ENCODE measurements at regions not wholly inside any gene's neighbourhood (a gene's known extent, or its start where the extent isn't known, plus 50 kb on each side); places are given as distances from the start of the nearest gene placed in this dataset.

- no peak for DNase-seq
These were observed 286.8 kb downstream of the HACE1 start for GRCh38 chr6:104572901-104573300.

GRCh38 chr6:104566411-104566810, 293.3 kb downstream of the HACE1 start:
- DNase-seq, result no peak

GRCh38 chr6:104563306-104563705, 296.4 kb downstream of the HACE1 start:
- no peak for DNase-seq

GRCh38 chr6:104559435-104560202, 300.1 kb downstream of the HACE1 start:
- no peak for DNase-seq

- DNase-seq, result no peak
These were observed 301.0 kb downstream of the HACE1 start for GRCh38 chr6:104558746-104559145.

- DNase-seq, result no peak
These were observed 311.4 kb downstream of the HACE1 start for GRCh38 chr6:104548297-104548696.

GRCh38 chr6:104541411-104541810, 318.3 kb downstream of the HACE1 start:
- no peak for DNase-seq

- no peak for DNase-seq
These were observed 319.0 kb downstream of the HACE1 start for GRCh38 chr6:104540743-104541142.

- no peak for DNase-seq
These were observed 320.5 kb downstream of the HACE1 start for GRCh38 chr6:104539173-104539572.

GRCh38 chr6:104537872-104538271, 321.8 kb downstream of the HACE1 start:
- DNase-seq, result no peak

- DNase-seq, result no peak
These were observed 322.5 kb downstream of the HACE1 start for GRCh38 chr6:104537180-104537579.

- DNase-seq, result no peak
These were observed 327.3 kb downstream of the HACE1 start for GRCh38 chr6:104532462-104532861.

- DNase-seq, result no peak
These were observed 328.1 kb downstream of the HACE1 start for GRCh38 chr6:104531646-104532045.

GRCh38 chr6:104527761-104528415, 331.8 kb downstream of the HACE1 start:
- peak in 1 of 2 experiments; percentile 27 for DNase-seq

- DNase-seq, result no peak
These were observed 332.4 kb downstream of the HACE1 start for GRCh38 chr6:104527311-104527710.

GRCh38 chr6:104526376-104526775, 333.3 kb downstream of the HACE1 start:
- no peak for DNase-seq

GRCh38 chr6:104525677-104526322, 333.9 kb downstream of the HACE1 start:
- DNase-seq, result peak; percentile 80 to 86

GRCh38 chr6:104522533-104522932, 337.2 kb downstream of the HACE1 start:
- DNase-seq, result no peak

- DNase-seq, result no peak
These were observed 338.5 kb downstream of the HACE1 start for GRCh38 chr6:104521176-104521575.

GRCh38 chr6:104519566-104519965, 340.2 kb downstream of the HACE1 start:
- no peak for DNase-seq

GRCh38 chr6:104509355-104509754, 350.4 kb downstream of the HACE1 start:
- DNase-seq, result no peak

GRCh38 chr6:104506429-104506828, 353.3 kb downstream of the HACE1 start:
- no peak for DNase-seq

- no peak for DNase-seq
These were observed 353.9 kb downstream of the HACE1 start for GRCh38 chr6:104505838-104506237.

- no peak for DNase-seq
These were observed 359.5 kb downstream of the HACE1 start for GRCh38 chr6:104500265-104500664.

Measured in SHP77 (cell line).